Naive thymus-derived CD4-positive, alpha-beta T cell (primary cell): ENCODE measurements at regions not wholly inside any gene's neighbourhood (a gene's known extent, or its start where the extent isn't known, plus 50 kb on each side); places are given as distances from the start of the nearest gene placed in this dataset.
A peak's percentile ranks its signal among the peaks of the same experiment; 100 is the strongest.

Source experiments
- ATAC-seq: fragments of 150-1000 bp; cut with Tn5 transposase; 2 replicates; pipeline ENCODE4 v1.10.0; 2021; ENCODE audit warnings: mild to moderate bottlenecking, moderate library complexity
- CTCF ChIA-PET: fragments of 350-600 bp; sonication (Branson Sonifier 250); formaldehyde crosslinking; loops from one replicate; lab custom pipeline; 2021; ENCODE audit warnings: antibody characterized with exemption; lab: Charles Lee
- POLR2A ChIA-PET: fragments of 350-600 bp; sonication (Branson Sonifier 250); formaldehyde crosslinking; loops from one replicate; lab custom pipeline; 2021; ENCODE audit warnings: antibody characterized with exemption, inconsistent platforms; lab: Charles Lee
- DNase-seq, 9 donors: peaks; one replicate each; pipeline versions ENCODE4 v3.0.0 to v3.0.0-alpha.2; 2020 to 2022; ENCODE audit warnings: mixed read lengths in 1 of 9
- H3K27ac ChIP-seq: one replicate; pipeline ENCODE4 v1.7.0; 2013; ENCODE audit warnings: mild to moderate bottlenecking, low read depth, low read length, moderate library complexity
- H3K27me3 ChIP-seq, 2 donors: one replicate each; pipeline ENCODE4 v1.7.0; 2013; ENCODE audit warnings: low read length in 2 of 2, mild to moderate bottlenecking in 2 of 2, moderate library complexity in 2 of 2; ENCODE audit not compliant: control insufficient read depth in 2 of 2, insufficient read depth in 2 of 2
- H3K36me3 ChIP-seq, 3 experiments: 1 replicate in 2 of 3; 2 replicates in 1 of 3; pipeline ENCODE4 v1.7.0; 2013; ENCODE audit warnings: low read length in 3 of 3, mild to moderate bottlenecking in 3 of 3, moderate library complexity in 1 of 3; ENCODE audit not compliant: insufficient read depth in 3 of 3, control insufficient read depth in 2 of 3
- H3K4me1 ChIP-seq, 2 donors: one replicate each; pipeline ENCODE4 v1.7.0; 2013; ENCODE audit warnings: low read length in 2 of 2, mild to moderate bottlenecking in 2 of 2, moderate library complexity in 1 of 2; ENCODE audit not compliant: control insufficient read depth in 2 of 2, insufficient read depth in 2 of 2
- H3K4me3 ChIP-seq: 2 replicates; pipeline ENCODE4 v1.7.0; 2013; ENCODE audit warnings: mild to moderate bottlenecking, low read length
- H3K9me3 ChIP-seq, 3 experiments: 1 replicate in 2 of 3; 2 replicates in 1 of 3; pipeline ENCODE4 v1.7.0; 2013; ENCODE audit warnings: low read length in 3 of 3; ENCODE audit not compliant: control insufficient read depth in 2 of 3
- H3K27ac Mint-ChIP-seq, 9 donors: one replicate each; pipeline ENCODE4 v1.8.0; 2020 to 2022; ENCODE audit warnings: mixed read lengths in 9 of 9, mild to moderate bottlenecking in 8 of 9, moderate library complexity in 5 of 9, inconsistent platforms in 2 of 9
- H3K27me3 Mint-ChIP-seq, 5 donors: one replicate each; pipeline ENCODE4 v1.8.0; 2021 to 2022; ENCODE audit warnings: mixed read lengths in 5 of 5, mild to moderate bottlenecking in 1 of 5
- H3K36me3 Mint-ChIP-seq, 5 donors: one replicate each; pipeline ENCODE4 v1.8.0; 2020 to 2022; ENCODE audit warnings: mixed read lengths in 5 of 5, mild to moderate bottlenecking in 3 of 5, inconsistent platforms in 1 of 5
- H3K4me1 Mint-ChIP-seq, 7 donors: one replicate each; pipeline ENCODE4 v1.8.0; 2020 to 2022; ENCODE audit warnings: mixed read lengths in 7 of 7, mild to moderate bottlenecking in 3 of 7, inconsistent platforms in 1 of 7
- H3K4me3 Mint-ChIP-seq, 10 donors: one replicate each; pipeline ENCODE4 v1.8.0; 2020 to 2022; ENCODE audit warnings: mild to moderate bottlenecking in 10 of 10, mixed read lengths in 10 of 10, moderate library complexity in 6 of 10, inconsistent platforms in 2 of 10
- H3K9me3 Mint-ChIP-seq, 11 donors: one replicate each; pipeline ENCODE4 v1.8.0; 2020 to 2022; ENCODE audit warnings: mixed read lengths in 11 of 11, mild to moderate bottlenecking in 4 of 11, inconsistent platforms in 1 of 11, moderate library complexity in 1 of 11
- intact Hi-C, 2 donors: fragments of 100-400 bp; cut with micrococcal nuclease; formaldehyde crosslinking; loops; one replicate each; pipeline ENCODE4 v1.15.1; 2023

- ATAC-seq (no peak), DNase-seq (no peak)
- Histone ChIP-seq H3K36me3 (no peaks in the 10 kb centered on the region), H3K4me3 (no peak overlapping the region), H3K4me1 (no peaks in the 10 kb centered on the region), H3K9me3 (no peaks in the 10 kb centered on the region), H3K27ac (no peak overlapping the region), H3K27me3 (no peaks in the 10 kb centered on the region)
- Mint-ChIP-seq H3K27me3 (no peaks in the 10 kb centered on the region), H3K4me3 (no peak overlapping the region), H3K36me3 (no peaks in the 10 kb centered on the region), H3K9me3 (peaks cover 0 to 11% (median 3%) of the 10 kb centered on the region in 11 donors), H3K27ac (peak overlapping the region in 1 of 9 donors; percentile 67), H3K4me1 (peaks cover 0 to 17% (median 0%) of the 10 kb centered on the region in 7 donors)
- POLR2A ChIA-PET, result no interaction called here
- intact Hi-C loops, result loop anchor here in 1 of 2 donors (2.0 to 10.0 kb wide), 3 partner anchors 82 to 390 kb away; no protein-coding TSS in a partner anchor
- CTCF ChIA-PET, result interaction anchor here (0.5 kb wide), 1 partner anchor 94 kb away, joined by 3 read pairs; no protein-coding TSS in a partner anchor
Measured at GRCh38 chr19:28324275-28325060, 888.5 kb downstream of the UQCRFS1 start.

DNA sequence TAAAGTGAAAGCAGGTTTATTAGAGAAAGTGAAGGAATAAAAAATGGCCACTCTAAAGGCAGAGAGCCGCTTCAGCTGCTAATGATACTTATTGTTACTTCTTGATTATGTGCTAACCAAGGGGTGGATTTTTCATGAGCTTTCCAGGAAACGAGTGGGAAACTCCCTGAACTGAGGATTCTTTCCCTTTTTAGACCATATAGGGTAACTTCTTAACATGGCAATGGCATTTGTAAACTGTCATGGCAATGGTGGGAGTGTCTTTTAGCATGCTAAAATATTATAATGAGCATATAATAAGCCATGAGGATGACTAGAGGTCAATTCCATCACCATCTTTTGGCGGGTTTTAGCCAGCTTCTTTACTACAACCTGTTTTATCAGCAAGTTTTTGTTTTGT, 890.0 kb downstream of the UQCRFS1 start:
- ATAC-seq, result no peak
- Histone ChIP-seq H3K9me3 (no peaks in the 10 kb centered on the region), H3K4me3 (no peak overlapping the region), H3K27me3 (no peaks in the 10 kb centered on the region), H3K4me1 (no peaks in the 10 kb centered on the region), H3K36me3 (no peaks in the 10 kb centered on the region), H3K27ac (no peak overlapping the region)
- H3K9me3 Mint-ChIP-seq, result peaks cover 0 to 3% (median 0%) of the 10 kb centered on the region in 11 donors
- H3K4me3 Mint-ChIP-seq, result no peak overlapping the region
- no peak for DNase-seq
- no peaks in the 10 kb centered on the region for H3K36me3 Mint-ChIP-seq
- peaks cover 0 to 6% (median 0%) of the 10 kb centered on the region in 5 donors for H3K27me3 Mint-ChIP-seq
- ChIA-PET POLR2A (no interaction called here), CTCF (interaction anchor here (0.6 kb wide), 1 partner anchor 941 kb away, joined by 3 read pairs; no protein-coding TSS in a partner anchor)
- peaks cover 0 to 17% (median 0%) of the 10 kb centered on the region in 7 donors for H3K4me1 Mint-ChIP-seq
- H3K27ac Mint-ChIP-seq, result no peak overlapping the region
- intact Hi-C loops, result loop anchor here in 1 of 2 donors (10.0 kb wide), 1 partner anchor 392 kb away; no protein-coding TSS in a partner anchor

DNA sequence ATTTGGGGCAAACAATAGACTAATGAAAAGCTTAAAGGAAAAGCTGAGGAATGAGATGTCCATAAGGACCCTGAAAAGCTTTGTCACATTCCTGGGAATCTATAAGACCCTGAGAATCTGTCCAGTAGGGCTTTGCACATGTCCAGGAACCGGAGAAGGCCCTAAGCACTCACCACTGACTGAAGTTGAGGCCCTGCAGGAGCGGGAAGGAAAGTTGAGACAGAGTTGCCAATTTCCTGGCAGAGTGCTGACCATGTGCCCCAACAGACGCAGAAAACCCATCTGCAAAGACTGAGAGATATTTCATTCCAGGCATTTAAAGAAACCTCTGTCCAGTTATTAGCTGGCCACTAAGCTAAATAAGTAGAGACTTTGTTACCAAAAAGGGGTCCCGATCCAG, 890.5 kb downstream of the UQCRFS1 start:
- Mint-ChIP-seq H3K4me1 (peaks cover 0 to 17% (median 0%) of the 10 kb centered on the region in 7 donors), H3K9me3 (peaks cover 0 to 3% (median 0%) of the 10 kb centered on the region in 11 donors), H3K27me3 (peaks cover 0 to 6% (median 0%) of the 10 kb centered on the region in 5 donors), H3K4me3 (no peak overlapping the region), H3K27ac (no peak overlapping the region), H3K36me3 (no peaks in the 10 kb centered on the region)
- H3K9me3 ChIP-seq, result no peaks in the 10 kb centered on the region
- no peak overlapping the region for H3K4me3 ChIP-seq
- H3K27ac ChIP-seq, result no peak overlapping the region
- no peaks in the 10 kb centered on the region for H3K27me3 ChIP-seq
- POLR2A ChIA-PET, result no interaction called here
- no peaks in the 10 kb centered on the region for H3K36me3 ChIP-seq
- no peaks in the 10 kb centered on the region for H3K4me1 ChIP-seq
- CTCF ChIA-PET, result interaction anchor here (0.6 kb wide), 1 partner anchor 942 kb away, joined by 3 read pairs; no protein-coding TSS in a partner anchor
- intact Hi-C loops, result loop anchor here in 1 of 2 donors (10.0 kb wide), 1 partner anchor 392 kb away; no protein-coding TSS in a partner anchor
- ATAC-seq, result no peak
- DNase-seq, result no peak

DNA sequence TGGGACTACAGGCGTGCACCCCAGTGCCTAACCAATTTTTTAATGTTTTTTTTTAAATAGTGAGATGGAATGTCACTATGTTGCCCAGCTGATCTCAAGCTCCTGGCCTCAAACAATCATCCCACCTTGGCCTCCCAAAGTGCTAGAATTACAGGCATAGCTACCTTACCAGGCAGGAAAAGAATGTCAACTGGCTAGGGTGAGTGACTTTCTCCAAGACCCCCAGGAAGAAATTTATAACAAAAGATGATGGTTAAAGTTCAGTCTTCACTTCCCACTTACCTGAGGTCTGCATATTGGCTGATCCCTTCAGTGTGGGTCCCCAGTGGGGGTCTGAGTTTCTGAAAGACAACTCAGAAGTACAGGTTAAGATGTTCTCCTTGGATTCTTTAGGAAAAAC, 893.0 kb downstream of the UQCRFS1 start:
- no peak overlapping the region for H3K4me3 ChIP-seq
- H3K27me3 ChIP-seq, result no peaks in the 10 kb centered on the region
- no peaks in the 10 kb centered on the region for H3K36me3 ChIP-seq
- Mint-ChIP-seq H3K27me3 (peaks cover 0 to 10% (median 0%) of the 10 kb centered on the region in 5 donors), H3K4me1 (peaks cover 0 to 2% (median 0%) of the 10 kb centered on the region in 7 donors), H3K4me3 (no peak overlapping the region), H3K9me3 (peaks cover 0 to 4% (median 0%) of the 10 kb centered on the region in 11 donors), H3K27ac (no peak overlapping the region), H3K36me3 (no peaks in the 10 kb centered on the region)
- DNase-seq, result no peak
- H3K4me1 ChIP-seq, result no peaks in the 10 kb centered on the region
- intact Hi-C loops, result loop anchor here in 1 of 2 donors (10.0 kb wide), 1 partner anchor 395 kb away; no protein-coding TSS in a partner anchor
- ChIA-PET POLR2A (no interaction called here), CTCF (no interaction called here)
- no peak overlapping the region for H3K27ac ChIP-seq
- no peak for ATAC-seq
- H3K9me3 ChIP-seq, result no peaks in the 10 kb centered on the region

- ATAC-seq (no peak), DNase-seq (no peak)
- H3K4me3 ChIP-seq, result no peak overlapping the region
- Mint-ChIP-seq H3K36me3 (no peaks in the 10 kb centered on the region), H3K27me3 (peaks cover 0 to 10% (median 0%) of the 10 kb centered on the region in 5 donors), H3K4me1 (no peaks in the 10 kb centered on the region), H3K4me3 (no peak overlapping the region), H3K9me3 (peaks cover 0 to 4% (median 0%) of the 10 kb centered on the region in 11 donors), H3K27ac (no peak overlapping the region)
- ChIA-PET POLR2A (no interaction called here), CTCF (no interaction called here)
- H3K27ac ChIP-seq, result no peak overlapping the region
- intact Hi-C loops, result no loop called here
- H3K27me3 ChIP-seq, result no peaks in the 10 kb centered on the region
- H3K9me3 ChIP-seq, result no peaks in the 10 kb centered on the region
- H3K36me3 ChIP-seq, result no peaks in the 10 kb centered on the region
- H3K4me1 ChIP-seq, result no peaks in the 10 kb centered on the region
Measured at GRCh38 chr19:28319227-28319626, 893.7 kb downstream of the UQCRFS1 start.

DNA sequence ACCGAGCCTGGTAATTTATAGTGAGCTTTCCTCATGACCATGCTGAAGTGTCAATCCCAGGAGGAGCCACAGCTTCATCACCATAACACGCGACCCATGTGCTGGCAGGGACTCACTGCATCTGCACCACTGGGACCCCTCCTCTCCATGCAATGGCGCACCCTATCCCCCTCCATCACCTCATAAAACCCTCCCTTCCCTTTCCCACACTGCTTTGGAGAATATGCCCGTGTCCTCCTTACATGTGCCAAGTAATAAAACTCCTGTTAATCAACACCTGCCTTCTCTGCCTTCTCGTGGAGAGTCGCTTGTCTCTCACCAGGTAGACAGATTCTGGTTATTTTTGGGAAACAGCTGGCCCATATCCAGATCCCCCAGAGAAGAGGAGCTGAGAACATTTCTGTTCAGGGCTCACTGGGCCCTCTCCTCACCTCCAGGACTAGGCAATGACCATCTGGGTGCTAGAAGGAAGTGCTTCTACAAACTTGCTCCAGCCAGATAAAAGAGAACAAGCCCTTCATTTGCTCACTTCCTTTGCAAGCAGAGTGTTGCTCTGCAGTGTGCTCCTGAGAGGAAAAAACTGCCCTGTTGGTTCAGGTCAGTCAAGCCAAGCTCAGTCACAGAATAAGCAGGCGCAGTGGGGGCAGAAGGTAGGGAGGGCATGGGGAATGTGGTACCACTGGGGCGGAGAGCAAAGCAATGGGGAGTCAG, 894.3 kb downstream of the UQCRFS1 start:
- Histone ChIP-seq H3K4me1 (no peaks in the 10 kb centered on the region), H3K27ac (no peak overlapping the region), H3K27me3 (no peaks in the 10 kb centered on the region), H3K9me3 (no peaks in the 10 kb centered on the region), H3K4me3 (no peak overlapping the region), H3K36me3 (no peaks in the 10 kb centered on the region)
- CTCF ChIA-PET, result no interaction called here
- H3K36me3 Mint-ChIP-seq, result no peaks in the 10 kb centered on the region
- ATAC-seq, result no peak
- H3K4me3 Mint-ChIP-seq, result no peak overlapping the region
- POLR2A ChIA-PET, result no interaction called here
- DNase-seq, result no peak
- H3K4me1 Mint-ChIP-seq, result no peaks in the 10 kb centered on the region
- intact Hi-C loops, result no loop called here
- H3K9me3 Mint-ChIP-seq, result peaks cover 0 to 4% (median 0%) of the 10 kb centered on the region in 11 donors
- no peak overlapping the region for H3K27ac Mint-ChIP-seq
- H3K27me3 Mint-ChIP-seq, result peaks cover 0 to 10% (median 0%) of the 10 kb centered on the region in 5 donors
